ENCODE measurements at regions not wholly inside any gene's neighbourhood (a gene's known extent, or its start where the extent isn't known, plus 50 kb on each side); places are given as distances from the start of the nearest gene placed in this dataset.

DNA sequence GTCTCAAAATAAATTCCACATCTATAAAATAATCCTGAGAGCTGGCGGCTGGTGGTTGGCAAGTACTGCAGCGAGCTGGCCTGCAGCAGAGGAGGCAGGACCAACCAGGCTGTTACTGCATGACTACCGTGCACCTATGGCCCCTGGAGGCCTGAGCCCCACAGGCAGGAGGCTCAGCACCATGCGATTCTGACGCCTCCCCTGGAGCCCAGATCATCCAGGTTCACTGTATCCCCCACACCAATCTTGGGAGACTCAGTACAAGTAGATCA is 159.5 kb upstream of the NCAM1 start:
- TF ChIP-seq POLR2A (IDR thresholded peaks at IDR 0.05) = no peak
- TF ChIP-seq, protein P1, sequence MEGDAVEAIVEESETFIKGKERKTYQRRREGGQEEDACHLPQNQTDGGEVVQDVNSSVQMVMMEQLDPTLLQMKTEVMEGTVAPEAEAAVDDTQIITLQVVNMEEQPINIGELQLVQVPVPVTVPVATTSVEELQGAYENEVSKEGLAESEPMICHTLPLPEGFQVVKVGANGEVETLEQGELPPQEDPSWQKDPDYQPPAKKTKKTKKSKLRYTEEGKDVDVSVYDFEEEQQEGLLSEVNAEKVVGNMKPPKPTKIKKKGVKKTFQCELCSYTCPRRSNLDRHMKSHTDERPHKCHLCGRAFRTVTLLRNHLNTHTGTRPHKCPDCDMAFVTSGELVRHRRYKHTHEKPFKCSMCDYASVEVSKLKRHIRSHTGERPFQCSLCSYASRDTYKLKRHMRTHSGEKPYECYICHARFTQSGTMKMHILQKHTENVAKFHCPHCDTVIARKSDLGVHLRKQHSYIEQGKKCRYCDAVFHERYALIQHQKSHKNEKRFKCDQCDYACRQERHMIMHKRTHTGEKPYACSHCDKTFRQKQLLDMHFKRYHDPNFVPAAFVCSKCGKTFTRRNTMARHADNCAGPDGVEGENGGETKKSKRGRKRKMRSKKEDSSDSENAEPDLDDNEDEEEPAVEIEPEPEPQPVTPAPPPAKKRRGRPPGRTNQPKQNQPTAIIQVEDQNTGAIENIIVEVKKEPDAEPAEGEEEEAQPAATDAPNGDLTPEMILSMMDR (IDR thresholded peaks at IDR 0.05) = no peak

Data from testis (tissue), 2 donors.